ENCODE measurements at regions not wholly inside any gene's neighbourhood (a gene's known extent, or its start where the extent isn't known, plus 50 kb on each side); places are given as distances from the start of the nearest gene placed in this dataset.

DNA sequence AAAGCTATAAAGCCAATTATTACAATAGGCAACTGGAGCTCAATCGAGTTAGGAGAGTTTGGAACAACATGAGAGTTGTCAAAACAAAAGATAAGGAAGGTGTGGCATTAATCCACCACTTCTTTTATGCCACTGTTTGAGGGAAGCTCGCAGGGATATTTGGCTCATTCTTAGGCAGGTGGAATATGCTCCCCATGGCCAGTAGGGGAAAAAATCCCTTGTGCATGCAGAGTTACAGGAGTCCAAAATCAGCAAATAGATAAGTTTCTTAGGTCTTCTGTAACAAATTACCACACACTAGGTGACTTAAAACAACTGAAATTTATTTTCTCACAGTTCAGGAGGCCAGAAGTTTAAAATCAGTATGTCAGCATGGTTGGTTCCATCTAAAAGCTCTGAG, 135.4 kb upstream of the SYNPR start:
- TF ChIP-seq, protein P1, sequence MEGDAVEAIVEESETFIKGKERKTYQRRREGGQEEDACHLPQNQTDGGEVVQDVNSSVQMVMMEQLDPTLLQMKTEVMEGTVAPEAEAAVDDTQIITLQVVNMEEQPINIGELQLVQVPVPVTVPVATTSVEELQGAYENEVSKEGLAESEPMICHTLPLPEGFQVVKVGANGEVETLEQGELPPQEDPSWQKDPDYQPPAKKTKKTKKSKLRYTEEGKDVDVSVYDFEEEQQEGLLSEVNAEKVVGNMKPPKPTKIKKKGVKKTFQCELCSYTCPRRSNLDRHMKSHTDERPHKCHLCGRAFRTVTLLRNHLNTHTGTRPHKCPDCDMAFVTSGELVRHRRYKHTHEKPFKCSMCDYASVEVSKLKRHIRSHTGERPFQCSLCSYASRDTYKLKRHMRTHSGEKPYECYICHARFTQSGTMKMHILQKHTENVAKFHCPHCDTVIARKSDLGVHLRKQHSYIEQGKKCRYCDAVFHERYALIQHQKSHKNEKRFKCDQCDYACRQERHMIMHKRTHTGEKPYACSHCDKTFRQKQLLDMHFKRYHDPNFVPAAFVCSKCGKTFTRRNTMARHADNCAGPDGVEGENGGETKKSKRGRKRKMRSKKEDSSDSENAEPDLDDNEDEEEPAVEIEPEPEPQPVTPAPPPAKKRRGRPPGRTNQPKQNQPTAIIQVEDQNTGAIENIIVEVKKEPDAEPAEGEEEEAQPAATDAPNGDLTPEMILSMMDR (IDR thresholded peaks at IDR 0.05; ENCODE audit: insufficient read depth, low read length) = no peak
- TF ChIP-seq POLR2AphosphoS5 (IDR thresholded peaks at IDR 0.05; ENCODE audit: low read depth) = no peak
- no peak for TF ChIP-seq GABPA (IDR thresholded peaks at IDR 0.05; ENCODE audit: low read depth)
- TF ChIP-seq, protein P2, sequence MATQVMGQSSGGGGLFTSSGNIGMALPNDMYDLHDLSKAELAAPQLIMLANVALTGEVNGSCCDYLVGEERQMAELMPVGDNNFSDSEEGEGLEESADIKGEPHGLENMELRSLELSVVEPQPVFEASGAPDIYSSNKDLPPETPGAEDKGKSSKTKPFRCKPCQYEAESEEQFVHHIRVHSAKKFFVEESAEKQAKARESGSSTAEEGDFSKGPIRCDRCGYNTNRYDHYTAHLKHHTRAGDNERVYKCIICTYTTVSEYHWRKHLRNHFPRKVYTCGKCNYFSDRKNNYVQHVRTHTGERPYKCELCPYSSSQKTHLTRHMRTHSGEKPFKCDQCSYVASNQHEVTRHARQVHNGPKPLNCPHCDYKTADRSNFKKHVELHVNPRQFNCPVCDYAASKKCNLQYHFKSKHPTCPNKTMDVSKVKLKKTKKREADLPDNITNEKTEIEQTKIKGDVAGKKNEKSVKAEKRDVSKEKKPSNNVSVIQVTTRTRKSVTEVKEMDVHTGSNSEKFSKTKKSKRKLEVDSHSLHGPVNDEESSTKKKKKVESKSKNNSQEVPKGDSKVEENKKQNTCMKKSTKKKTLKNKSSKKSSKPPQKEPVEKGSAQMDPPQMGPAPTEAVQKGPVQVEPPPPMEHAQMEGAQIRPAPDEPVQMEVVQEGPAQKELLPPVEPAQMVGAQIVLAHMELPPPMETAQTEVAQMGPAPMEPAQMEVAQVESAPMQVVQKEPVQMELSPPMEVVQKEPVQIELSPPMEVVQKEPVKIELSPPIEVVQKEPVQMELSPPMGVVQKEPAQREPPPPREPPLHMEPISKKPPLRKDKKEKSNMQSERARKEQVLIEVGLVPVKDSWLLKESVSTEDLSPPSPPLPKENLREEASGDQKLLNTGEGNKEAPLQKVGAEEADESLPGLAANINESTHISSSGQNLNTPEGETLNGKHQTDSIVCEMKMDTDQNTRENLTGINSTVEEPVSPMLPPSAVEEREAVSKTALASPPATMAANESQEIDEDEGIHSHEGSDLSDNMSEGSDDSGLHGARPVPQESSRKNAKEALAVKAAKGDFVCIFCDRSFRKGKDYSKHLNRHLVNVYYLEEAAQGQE (IDR thresholded peaks at IDR 0.05; ENCODE audit: insufficient replicate concordance, low read depth) = no peak
- TF ChIP-seq SPI1 (IDR thresholded peaks at IDR 0.05; ENCODE audit: borderline replicate concordance, low read depth) = no peak

All from HL-60 (cell line).